ENCODE measurements at regions not wholly inside any gene's neighbourhood (a gene's known extent, or its start where the extent isn't known, plus 50 kb on each side); places are given as distances from the start of the nearest gene placed in this dataset.

DNA sequence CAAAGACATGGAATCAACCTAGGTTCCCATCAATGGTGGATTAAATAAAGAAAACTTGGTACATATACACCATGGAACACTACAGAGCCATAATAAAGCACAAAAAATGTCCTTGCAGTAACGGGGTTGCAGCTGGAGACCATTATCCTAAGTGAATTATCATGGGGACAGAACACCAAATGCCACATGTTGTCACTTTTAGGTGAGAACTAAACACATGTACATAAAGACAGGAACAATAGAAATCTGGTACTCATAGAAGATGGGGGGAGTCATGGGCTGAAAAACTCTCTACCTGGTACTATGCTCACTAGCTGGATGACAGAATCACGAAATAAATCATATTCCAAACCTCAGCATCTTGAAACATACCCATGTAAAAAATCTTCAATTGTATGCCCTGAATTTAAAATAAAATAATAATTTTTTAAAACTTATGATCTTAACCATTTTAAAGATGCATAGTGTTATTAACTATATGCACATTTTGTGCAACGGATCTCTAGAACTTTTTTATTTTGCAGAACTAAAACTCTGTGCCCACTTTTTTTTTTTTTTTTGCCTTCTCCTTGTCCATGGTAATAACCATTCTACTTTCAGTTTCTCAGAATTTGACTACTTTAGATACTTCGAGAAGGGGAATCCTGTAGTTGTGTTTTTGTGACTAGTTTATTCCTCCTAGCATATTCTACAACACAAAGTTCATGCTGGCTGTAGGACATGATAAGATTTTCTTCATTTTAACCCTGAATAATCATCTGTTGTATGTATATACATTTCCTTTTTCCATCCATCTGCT is 1081.6 kb upstream of the ACO1 start:
- no peaks in the 10 kb centered on the region for H3K4me1 ChIP-seq (ENCODE audit: control insufficient read depth, insufficient read depth, low read length)
- TF ChIP-seq ZNF600 (tag by site-specific recombination; IDR thresholded peaks at IDR 0.05) (no peak), ZNF394 (tag by site-specific recombination; IDR thresholded peaks at IDR 0.05; ENCODE audit: borderline replicate concordance) (no peak), MEIS1 (CRISPR knock-in tag; IDR thresholded peaks at IDR 0.05; ENCODE audit: borderline replicate concordance) (no peak), GLI2 (tag by site-specific recombination; IDR thresholded peaks at IDR 0.05; ENCODE audit: borderline replicate concordance, low read depth) (no peak), ZNF37A (tag by site-specific recombination; IDR thresholded peaks at IDR 0.05) (no peak), ZNF664 (tag by site-specific recombination; IDR thresholded peaks at IDR 0.05) (no peak), ZNF776 (tag by site-specific recombination; IDR thresholded peaks at IDR 0.05; ENCODE audit: borderline replicate concordance) (no peak), ZNF529 (tag by site-specific recombination; IDR thresholded peaks at IDR 0.05; ENCODE audit: insufficient replicate concordance) (no peak), ZNF140 (tag by site-specific recombination; IDR thresholded peaks at IDR 0.05) (no peak), TCF7L2 (IDR thresholded peaks at IDR 0.05; ENCODE audit: borderline replicate concordance, low read depth, low read length) (no peak), ZNF555 (tag by site-specific recombination; conservative IDR thresholded peaks at IDR 0.05) (no peak), ZNF561 (tag by site-specific recombination; IDR thresholded peaks at IDR 0.05; ENCODE audit: borderline replicate concordance) (no peak), ZNF660 (tag by site-specific recombination; IDR thresholded peaks at IDR 0.05) (no peak), GLIS2 (tag by site-specific recombination; IDR thresholded peaks at IDR 0.05) (no peak), GLIS1 (tag by site-specific recombination; IDR thresholded peaks at IDR 0.05) (no peak), ZFHX2 (tag by site-specific recombination; conservative IDR thresholded peaks at IDR 0.05) (no peak)
- TF ChIP-seq, protein P1, sequence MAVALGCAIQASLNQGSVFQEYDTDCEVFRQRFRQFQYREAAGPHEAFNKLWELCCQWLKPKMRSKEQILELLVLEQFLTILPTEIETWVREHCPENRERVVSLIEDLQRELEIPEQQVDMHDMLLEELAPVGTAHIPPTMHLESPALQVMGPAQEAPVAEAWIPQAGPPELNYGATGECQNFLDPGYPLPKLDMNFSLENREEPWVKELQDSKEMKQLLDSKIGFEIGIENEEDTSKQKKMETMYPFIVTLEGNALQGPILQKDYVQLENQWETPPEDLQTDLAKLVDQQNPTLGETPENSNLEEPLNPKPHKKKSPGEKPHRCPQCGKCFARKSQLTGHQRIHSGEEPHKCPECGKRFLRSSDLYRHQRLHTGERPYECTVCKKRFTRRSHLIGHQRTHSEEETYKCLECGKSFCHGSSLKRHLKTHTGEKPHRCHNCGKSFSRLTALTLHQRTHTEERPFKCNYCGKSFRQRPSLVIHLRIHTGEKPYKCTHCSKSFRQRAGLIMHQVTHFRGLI (tag by site-specific recombination; IDR thresholded peaks at IDR 0.05), result no peak
- TF ChIP-seq, protein P2, sequence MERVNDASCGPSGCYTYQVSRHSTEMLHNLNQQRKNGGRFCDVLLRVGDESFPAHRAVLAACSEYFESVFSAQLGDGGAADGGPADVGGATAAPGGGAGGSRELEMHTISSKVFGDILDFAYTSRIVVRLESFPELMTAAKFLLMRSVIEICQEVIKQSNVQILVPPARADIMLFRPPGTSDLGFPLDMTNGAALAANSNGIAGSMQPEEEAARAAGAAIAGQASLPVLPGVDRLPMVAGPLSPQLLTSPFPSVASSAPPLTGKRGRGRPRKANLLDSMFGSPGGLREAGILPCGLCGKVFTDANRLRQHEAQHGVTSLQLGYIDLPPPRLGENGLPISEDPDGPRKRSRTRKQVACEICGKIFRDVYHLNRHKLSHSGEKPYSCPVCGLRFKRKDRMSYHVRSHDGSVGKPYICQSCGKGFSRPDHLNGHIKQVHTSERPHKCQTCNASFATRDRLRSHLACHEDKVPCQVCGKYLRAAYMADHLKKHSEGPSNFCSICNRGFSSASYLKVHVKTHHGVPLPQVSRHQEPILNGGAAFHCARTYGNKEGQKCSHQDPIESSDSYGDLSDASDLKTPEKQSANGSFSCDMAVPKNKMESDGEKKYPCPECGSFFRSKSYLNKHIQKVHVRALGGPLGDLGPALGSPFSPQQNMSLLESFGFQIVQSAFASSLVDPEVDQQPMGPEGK (tag by site-specific recombination; IDR thresholded peaks at IDR 0.05), result no peak
- TF ChIP-seq, protein P3, sequence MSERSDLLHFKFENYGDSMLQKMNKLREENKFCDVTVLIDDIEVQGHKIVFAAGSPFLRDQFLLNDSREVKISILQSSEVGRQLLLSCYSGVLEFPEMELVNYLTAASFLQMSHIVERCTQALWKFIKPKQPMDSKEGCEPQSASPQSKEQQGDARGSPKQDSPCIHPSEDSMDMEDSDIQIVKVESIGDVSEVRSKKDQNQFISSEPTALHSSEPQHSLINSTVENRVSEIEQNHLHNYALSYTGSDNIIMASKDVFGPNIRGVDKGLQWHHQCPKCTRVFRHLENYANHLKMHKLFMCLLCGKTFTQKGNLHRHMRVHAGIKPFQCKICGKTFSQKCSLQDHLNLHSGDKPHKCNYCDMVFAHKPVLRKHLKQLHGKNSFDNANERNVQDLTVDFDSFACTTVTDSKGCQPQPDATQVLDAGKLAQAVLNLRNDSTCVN (tag by site-specific recombination; optimal IDR thresholded peaks at IDR 0.05), result no peak
- POLR2A ChIA-PET, result no interaction called here
- H3K9me3 ChIP-seq (ENCODE audit: control insufficient read depth, insufficient read depth, low read depth, low read length), result no peaks in the 10 kb centered on the region
- no peak overlapping the region for H3K4me3 ChIP-seq (ENCODE audit: low read depth, low read length)
- CTCF ChIA-PET, result no interaction called here
- no peak overlapping the region for H3K27ac ChIP-seq (ENCODE audit: extremely low read depth, low read depth, low read length)
- H3K36me3 ChIP-seq (ENCODE audit: control insufficient read depth in 2 of 2, insufficient read depth in 1 of 2, low read length in 2 of 2), result no peaks in the 10 kb centered on the region

DNA sequence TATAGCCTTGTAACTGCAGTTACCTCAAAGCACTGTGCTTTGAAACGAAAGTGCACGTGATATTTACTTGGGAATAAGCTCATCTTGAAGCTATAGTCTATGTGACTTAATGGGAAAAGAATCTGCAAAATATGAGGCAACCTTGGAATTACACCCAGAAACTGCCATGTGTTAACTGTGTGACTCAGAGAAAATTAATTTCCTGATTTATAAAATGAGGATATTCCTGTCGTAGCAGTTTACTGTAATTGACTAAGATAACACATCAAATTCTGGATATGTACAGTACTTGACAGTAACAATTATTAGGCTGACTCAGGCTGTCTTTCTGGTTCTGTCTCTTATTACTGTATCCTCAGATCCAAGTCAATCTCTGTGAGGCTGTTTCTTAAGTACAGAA is 1079.9 kb upstream of the ACO1 start:
- ChIA-PET POLR2A (no interaction called here), CTCF (interaction anchor here (0.7 kb wide), 1 partner anchor 891 kb away, joined by 3 read pairs; no protein-coding TSS in a partner anchor)
- Histone ChIP-seq H3K4me3 (ENCODE audit: low read depth, low read length) (no peak overlapping the region), H3K4me1 (ENCODE audit: control insufficient read depth, insufficient read depth, low read length) (no peaks in the 10 kb centered on the region), H3K36me3 (ENCODE audit: control insufficient read depth in 2 of 2, insufficient read depth in 1 of 2, low read length in 2 of 2) (no peaks in the 10 kb centered on the region), H3K9me3 (ENCODE audit: control insufficient read depth, insufficient read depth, low read depth, low read length) (no peaks in the 10 kb centered on the region), H3K27ac (ENCODE audit: extremely low read depth, low read depth, low read length) (no peak overlapping the region)
- no peak for TF ChIP-seq ZNF146 (tag by site-specific recombination; IDR thresholded peaks at IDR 0.05)
- TF ChIP-seq, protein P4, sequence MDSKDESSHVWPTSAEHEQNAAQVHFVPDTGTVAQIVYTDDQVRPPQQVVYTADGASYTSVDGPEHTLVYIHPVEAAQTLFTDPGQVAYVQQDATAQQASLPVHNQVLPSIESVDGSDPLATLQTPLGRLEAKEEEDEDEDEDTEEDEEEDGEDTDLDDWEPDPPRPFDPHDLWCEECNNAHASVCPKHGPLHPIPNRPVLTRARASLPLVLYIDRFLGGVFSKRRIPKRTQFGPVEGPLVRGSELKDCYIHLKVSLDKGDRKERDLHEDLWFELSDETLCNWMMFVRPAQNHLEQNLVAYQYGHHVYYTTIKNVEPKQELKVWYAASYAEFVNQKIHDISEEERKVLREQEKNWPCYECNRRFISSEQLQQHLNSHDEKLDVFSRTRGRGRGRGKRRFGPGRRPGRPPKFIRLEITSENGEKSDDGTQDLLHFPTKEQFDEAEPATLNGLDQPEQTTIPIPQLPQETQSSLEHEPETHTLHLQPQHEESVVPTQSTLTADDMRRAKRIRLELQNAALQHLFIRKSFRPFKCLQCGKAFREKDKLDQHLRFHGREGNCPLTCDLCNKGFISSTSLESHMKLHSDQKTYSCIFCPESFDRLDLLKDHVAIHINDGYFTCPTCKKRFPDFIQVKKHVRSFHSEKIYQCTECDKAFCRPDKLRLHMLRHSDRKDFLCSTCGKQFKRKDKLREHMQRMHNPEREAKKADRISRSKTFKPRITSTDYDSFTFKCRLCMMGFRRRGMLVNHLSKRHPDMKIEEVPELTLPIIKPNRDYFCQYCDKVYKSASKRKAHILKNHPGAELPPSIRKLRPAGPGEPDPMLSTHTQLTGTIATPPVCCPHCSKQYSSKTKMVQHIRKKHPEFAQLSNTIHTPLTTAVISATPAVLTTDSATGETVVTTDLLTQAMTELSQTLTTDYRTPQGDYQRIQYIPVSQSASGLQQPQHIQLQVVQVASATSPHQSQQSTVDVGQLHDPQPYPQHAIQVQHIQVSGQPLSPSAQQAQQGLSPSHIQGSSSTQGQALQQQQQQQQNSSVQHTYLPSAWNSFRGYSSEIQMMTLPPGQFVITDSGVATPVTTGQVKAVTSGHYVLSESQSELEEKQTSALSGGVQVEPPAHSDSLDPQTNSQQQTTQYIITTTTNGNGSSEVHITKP (tag by site-specific recombination; IDR thresholded peaks at IDR 0.05), result no peak
- no peak for TF ChIP-seq ZNF10 (tag by site-specific recombination; IDR thresholded peaks at IDR 0.05)
- TF ChIP-seq ZNF416 (tag by site-specific recombination; IDR thresholded peaks at IDR 0.05), result no peak
- no peak for TF ChIP-seq ZNF544 (tag by site-specific recombination; IDR thresholded peaks at IDR 0.05)
- TF ChIP-seq ZNF37A (tag by site-specific recombination; IDR thresholded peaks at IDR 0.05), result no peak
- no peak for TF ChIP-seq ZNF274 (IDR thresholded peaks at IDR 0.05; ENCODE audit: low read length)
- TF ChIP-seq ZNF274 (tag by site-specific recombination; IDR thresholded peaks at IDR 0.05; ENCODE audit: borderline replicate concordance), result no peak

All from HEK293 (cell line).